GM12801 (cell line): ENCODE measurements at regions not wholly inside any gene's neighbourhood (a gene's known extent, or its start where the extent isn't known, plus 50 kb on each side); places are given as distances from the start of the nearest gene placed in this dataset.

Experiments
- TF ChIP-seq, protein P1 (sequence below): IDR thresholded peaks from one replicate; pipeline ENCODE4 v1.5.1; 2011; ENCODE audit warnings: control low read depth; ENCODE audit not compliant: insufficient read length; ENCODE audit errors: extremely low read depth

DNA sequence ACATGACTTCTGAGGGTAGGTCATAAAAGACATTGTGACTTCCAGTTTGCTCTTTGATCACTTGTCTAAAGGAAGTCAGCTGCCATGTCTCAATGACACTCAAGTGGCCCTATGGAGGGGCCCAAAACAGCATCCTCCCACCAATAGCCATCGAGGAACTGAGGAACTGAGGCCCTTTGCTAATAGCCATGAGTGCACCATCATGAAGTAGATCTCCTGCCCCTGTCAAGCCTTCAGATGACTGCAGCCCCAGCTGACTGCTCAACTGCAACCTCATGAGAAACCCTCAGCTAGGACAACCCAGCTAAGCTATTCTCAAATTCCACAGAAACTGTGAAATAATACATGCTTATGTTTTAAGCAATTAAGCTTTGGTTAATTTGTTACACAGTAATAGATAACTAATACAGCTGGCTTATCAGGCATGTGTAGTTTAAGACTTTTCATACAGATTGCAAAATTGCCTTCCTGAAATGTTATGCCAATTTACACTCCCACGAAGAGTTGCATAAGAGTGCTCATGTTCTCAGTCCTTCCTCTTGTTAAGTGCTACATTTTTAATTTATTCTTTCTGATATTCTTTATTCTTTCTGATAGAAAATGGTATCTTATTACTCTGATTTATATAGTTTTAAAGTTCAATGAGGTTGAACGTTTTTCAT is 105.6 kb upstream of the NDUFV2 start:
- TF ChIP-seq, protein P1, sequence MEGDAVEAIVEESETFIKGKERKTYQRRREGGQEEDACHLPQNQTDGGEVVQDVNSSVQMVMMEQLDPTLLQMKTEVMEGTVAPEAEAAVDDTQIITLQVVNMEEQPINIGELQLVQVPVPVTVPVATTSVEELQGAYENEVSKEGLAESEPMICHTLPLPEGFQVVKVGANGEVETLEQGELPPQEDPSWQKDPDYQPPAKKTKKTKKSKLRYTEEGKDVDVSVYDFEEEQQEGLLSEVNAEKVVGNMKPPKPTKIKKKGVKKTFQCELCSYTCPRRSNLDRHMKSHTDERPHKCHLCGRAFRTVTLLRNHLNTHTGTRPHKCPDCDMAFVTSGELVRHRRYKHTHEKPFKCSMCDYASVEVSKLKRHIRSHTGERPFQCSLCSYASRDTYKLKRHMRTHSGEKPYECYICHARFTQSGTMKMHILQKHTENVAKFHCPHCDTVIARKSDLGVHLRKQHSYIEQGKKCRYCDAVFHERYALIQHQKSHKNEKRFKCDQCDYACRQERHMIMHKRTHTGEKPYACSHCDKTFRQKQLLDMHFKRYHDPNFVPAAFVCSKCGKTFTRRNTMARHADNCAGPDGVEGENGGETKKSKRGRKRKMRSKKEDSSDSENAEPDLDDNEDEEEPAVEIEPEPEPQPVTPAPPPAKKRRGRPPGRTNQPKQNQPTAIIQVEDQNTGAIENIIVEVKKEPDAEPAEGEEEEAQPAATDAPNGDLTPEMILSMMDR = no peak

DNA sequence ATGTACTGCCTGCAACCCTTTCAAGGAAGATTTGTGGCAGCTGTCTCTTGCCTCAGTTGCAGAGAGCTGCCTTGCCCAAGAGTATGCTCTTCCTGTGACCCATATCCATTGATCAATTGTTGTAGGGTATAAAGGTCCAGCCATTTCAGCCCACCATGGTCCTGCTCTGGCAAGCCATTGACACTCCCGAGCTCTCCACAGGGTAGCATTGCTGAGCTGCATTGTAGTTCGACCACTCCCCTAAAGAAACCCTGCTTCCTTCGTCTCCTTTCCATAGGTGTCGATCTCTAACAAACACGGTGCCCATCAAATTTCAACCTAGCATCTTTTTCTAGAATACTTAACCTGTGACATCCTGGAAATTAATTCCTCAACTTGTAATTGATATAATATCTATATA is 104.9 kb upstream of the NDUFV2 start:
- TF ChIP-seq, protein P1 = no peak

DNA sequence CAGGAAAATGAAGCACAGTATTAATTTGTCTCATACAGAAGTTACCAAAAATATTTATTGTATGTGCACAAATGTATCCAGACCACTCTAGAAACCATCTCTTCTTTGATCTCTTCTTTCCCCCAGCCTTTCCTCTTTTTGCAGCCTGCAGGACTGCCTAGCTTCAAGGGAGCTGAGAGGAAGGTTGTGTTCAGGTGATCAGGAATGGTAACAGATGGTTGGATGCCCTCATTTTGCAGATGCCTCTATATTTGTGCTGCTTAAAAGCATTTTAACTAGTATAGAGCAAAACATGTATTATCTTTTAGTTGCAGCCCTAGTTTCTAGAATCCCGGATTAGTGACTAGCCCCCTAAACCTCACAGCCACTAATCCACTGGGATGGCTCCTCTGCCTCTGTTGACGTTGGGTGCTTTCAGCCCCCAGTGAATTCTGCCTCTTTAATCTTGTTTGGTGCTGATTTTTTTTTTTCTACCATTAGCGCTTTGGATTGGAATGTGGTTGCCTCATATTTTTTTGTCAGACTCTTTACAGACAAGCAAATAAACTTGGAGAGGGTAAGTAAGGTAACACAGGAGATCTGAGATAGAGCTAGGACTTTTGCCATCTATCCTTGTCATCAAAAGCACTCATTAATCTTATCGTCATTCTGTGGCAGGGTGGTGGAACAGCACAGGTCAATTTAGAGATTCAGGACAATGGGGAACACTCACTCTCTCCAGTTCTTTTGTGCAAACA is 103.8 kb upstream of the NDUFV2 start:
- TF ChIP-seq, protein P1 = no peak

DNA sequence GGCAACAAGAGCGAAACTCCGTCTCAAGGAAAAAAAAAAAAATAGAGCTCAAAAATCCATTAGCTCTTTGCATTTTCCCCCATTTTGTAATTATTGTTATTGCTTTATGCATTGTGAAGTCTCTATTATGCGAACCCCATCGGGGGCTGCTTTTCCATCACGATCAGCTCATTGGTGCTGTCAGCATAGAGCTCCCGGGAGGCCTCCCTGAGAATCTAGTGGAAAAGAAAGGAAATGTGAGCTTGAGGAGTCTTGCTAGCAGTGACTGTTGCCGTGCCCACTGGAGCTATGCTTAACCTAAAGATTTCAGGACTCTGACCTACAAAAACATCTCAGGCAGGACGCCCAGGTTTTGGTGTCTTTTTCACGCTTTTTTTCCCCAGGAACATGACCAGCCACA is 102.6 kb upstream of the NDUFV2 start:
- TF ChIP-seq, protein P1 = no peak

DNA sequence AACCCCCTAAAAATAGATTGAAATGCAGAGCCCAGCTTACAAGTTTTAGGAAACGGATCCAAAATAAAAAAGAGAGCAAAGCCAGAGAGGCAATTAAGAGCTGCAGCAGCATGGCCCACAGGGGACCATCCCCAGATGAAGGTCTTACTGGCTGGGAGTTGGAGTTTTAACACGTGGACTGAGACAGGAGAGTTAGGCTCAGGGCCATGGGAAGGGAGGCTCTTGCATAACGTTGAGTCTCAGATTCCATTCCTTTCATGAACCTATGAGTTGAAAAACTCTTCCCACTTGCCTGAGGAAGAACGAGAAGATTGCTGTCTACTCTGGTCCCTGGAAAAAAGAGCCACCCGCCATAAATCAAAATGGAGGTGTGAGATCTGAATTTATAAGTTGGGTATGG is 101.8 kb upstream of the NDUFV2 start:
- TF ChIP-seq, protein P1 = no peak

DNA sequence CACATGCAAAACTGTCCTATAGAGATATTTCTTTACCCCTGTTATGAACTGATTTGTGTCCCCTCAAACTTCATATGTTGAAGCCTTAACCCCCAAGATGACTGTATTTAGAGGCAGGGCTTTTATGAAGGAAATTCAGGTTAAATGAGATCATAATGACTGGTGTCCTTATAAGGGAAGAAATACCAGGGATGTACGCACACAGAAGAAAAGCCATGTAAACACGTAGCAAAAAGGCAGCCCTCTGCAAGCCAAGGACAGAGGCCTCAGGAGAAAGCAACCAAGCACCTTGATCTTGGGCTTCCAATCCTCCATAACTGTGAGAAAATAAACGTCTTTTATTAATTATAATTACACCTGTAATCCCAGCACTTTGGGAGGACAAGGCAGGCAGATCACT is 101.3 kb upstream of the NDUFV2 start:
- TF ChIP-seq, protein P1 = no peak

DNA sequence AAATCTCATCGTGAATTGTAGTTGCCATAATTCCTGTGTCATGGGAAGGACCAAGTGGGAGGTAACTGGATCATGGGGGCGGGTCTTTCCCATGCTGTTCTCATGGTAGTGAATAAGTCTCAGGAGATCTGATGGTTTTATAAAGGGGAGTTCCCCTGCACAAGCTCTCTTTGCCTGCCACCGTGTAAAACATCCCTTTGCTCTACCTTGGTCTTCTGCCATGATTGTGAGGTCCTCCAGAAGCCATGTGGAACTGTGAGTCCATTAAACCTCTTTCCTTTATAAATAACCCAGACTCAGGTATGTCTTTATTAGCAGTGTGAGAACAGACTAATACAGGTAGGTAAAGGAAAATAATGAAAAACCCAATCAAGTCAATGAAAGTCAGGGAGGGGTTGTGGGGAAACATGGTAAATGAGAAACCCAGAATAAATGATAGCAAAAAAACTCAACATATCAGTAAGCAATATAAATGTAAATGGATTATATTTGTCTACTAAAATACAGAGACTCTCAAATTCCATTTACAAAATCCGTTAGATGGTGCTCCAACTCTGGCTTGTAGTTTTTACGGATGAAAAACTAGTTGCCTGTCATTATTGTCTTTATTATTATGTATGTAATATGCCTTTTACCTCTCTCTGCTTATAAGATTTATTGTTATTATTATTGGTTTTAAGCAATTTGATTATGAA is 98.9 kb upstream of the NDUFV2 start:
- TF ChIP-seq, protein P1 = no peak
